PC-3 (cell line): ENCODE measurements at regions not wholly inside any gene's neighbourhood (a gene's known extent, or its start where the extent isn't known, plus 50 kb on each side); places are given as distances from the start of the nearest gene placed in this dataset.

ENCODE experiments used
- CTCF ChIP-seq: fragments of 300-600 bp; sonication (generic); conservative IDR thresholded peaks from 2 replicates; pipeline ENCODE4 v1.5.1; 2017; ENCODE audit warnings: antibody characterized with exemption, low read depth, mild to moderate bottlenecking, low read length
- EZH2 ChIP-seq: fragments of 300-600 bp; sonication (generic); IDR thresholded peaks from one replicate; pipeline ENCODE4 v1.6.1; 2017; ENCODE audit warnings: antibody characterized with exemption, mild to moderate bottlenecking, low read length; ENCODE audit not compliant: unreplicated experiment
- EZH2phosphoT487 ChIP-seq: fragments of 300-600 bp; sonication (generic); IDR thresholded peaks from 2 replicates; pipeline ENCODE4 v1.6.1; 2018; ENCODE audit warnings: mild to moderate bottlenecking, antibody characterized with exemption, low read length, borderline replicate concordance

- TF ChIP-seq CTCF (peak; percentile 31; the same call in 1 of the 2 replicates), EZH2phosphoT487 (no peak), EZH2 (no peak)
Observed at GRCh38 chr16:17921357-17921978, 415.1 kb downstream of the NPIPA8 start.
